ENCODE measurements at regions not wholly inside any gene's neighbourhood (a gene's known extent, or its start where the extent isn't known, plus 50 kb on each side); places are given as distances from the start of the nearest gene placed in this dataset.

- ChIA-PET POLR2A (no interaction called here), CTCF (no interaction called here)
- no peak overlapping the region for H3K4me3 ChIP-seq (ENCODE audit: low read depth, low read length)
- no peaks in the 10 kb centered on the region for H3K36me3 Mint-ChIP-seq (ENCODE audit: insufficient read depth, unreplicated experiment)
- no peaks in the 10 kb centered on the region for H3K27me3 ChIP-seq (replicated peaks; ENCODE audit: control insufficient read depth, insufficient read depth, low read length)
- H3K4me1 ChIP-seq: peaks cover 12% of the 10 kb centered on the region
- H3K36me3 ChIP-seq (ENCODE audit: control insufficient read depth, insufficient read depth, low read length): no peaks in the 10 kb centered on the region
- intact Hi-C loops (cut with micrococcal nuclease; ENCODE audit: unreplicated experiment): no loop called here
- H3K4me1 Mint-ChIP-seq (ENCODE audit: low read depth, unreplicated experiment): peaks cover 19% of the 10 kb centered on the region
- H3K27ac Mint-ChIP-seq (ENCODE audit: unreplicated experiment): no peak overlapping the region
- no peaks in the 10 kb centered on the region for H3K27me3 Mint-ChIP-seq (ENCODE audit: insufficient read depth, unreplicated experiment)
- peaks cover 23% of the 10 kb centered on the region for H3K9me3 Mint-ChIP-seq (ENCODE audit: unreplicated experiment)
- no peak for DNase-seq
- H3K9me3 ChIP-seq: 0 out of 2 replicates have a peak, but pooled peaks cover 3% of the 10 kb centered on the region
- H3K4me3 Mint-ChIP-seq (ENCODE audit: unreplicated experiment): no peak overlapping the region
- BruUV-seq (replicated peaks): no TSS peak
- TF ChIP-seq CTCF (IDR thresholded peaks at IDR 0.05; ENCODE audit: insufficient read depth in 1 of 2, low read depth in 1 of 2, low read length in 1 of 2, severe bottlenecking in 1 of 2, unreplicated experiment in 1 of 2): no peak
Measured at GRCh38 chr1:168979276-168979675, 127.2 kb upstream of the ATP1B1 start.

GRCh38 chr1:168980180-168980579, 126.3 kb upstream of the ATP1B1 start:
- ChIA-PET CTCF (no interaction called here), POLR2A (no interaction called here)
- BruUV-seq (replicated peaks): no TSS peak

GRCh38 chr1:168980656-168981055, 125.8 kb upstream of the ATP1B1 start:
- TF ChIP-seq CTCF (IDR thresholded peaks at IDR 0.05; ENCODE audit: insufficient read depth in 1 of 2, low read depth in 1 of 2, low read length in 1 of 2, severe bottlenecking in 1 of 2, unreplicated experiment in 1 of 2): no peak
- no TSS peak for BruUV-seq (replicated peaks)
- no peaks in the 10 kb centered on the region for H3K36me3 Mint-ChIP-seq (ENCODE audit: insufficient read depth, unreplicated experiment)
- H3K27ac Mint-ChIP-seq (ENCODE audit: unreplicated experiment): no peak overlapping the region
- no peaks in the 10 kb centered on the region for H3K36me3 ChIP-seq (ENCODE audit: control insufficient read depth, insufficient read depth, low read length)
- H3K4me3 Mint-ChIP-seq (ENCODE audit: unreplicated experiment): no peak overlapping the region
- intact Hi-C loops (cut with micrococcal nuclease; ENCODE audit: unreplicated experiment): loop anchor here (10.0 kb wide), 1 partner anchor 376 kb away; no protein-coding TSS in a partner anchor
- POLR2A ChIA-PET: no interaction called here
- no peak for DNase-seq
- no peaks in the 10 kb centered on the region for H3K27me3 ChIP-seq (replicated peaks; ENCODE audit: control insufficient read depth, insufficient read depth, low read length)
- no peaks in the 10 kb centered on the region for H3K27me3 Mint-ChIP-seq (ENCODE audit: insufficient read depth, unreplicated experiment)
- H3K9me3 ChIP-seq: 0 out of 2 replicates have a peak, but pooled peaks cover 3% of the 10 kb centered on the region
- CTCF ChIA-PET: no interaction called here
- H3K4me3 ChIP-seq (ENCODE audit: low read depth, low read length): no peak overlapping the region
- peaks cover 25% of the 10 kb centered on the region for H3K4me1 Mint-ChIP-seq (ENCODE audit: low read depth, unreplicated experiment)
- H3K4me1 ChIP-seq: peaks cover 8% of the 10 kb centered on the region
- peaks cover 23% of the 10 kb centered on the region for H3K9me3 Mint-ChIP-seq (ENCODE audit: unreplicated experiment)

More at GRCh38 chr1:168980180-168980579, 126.3 kb upstream of the ATP1B1 start:
- no peak for DNase-seq
- H3K4me3 Mint-ChIP-seq (ENCODE audit: unreplicated experiment): no peak overlapping the region
- Histone ChIP-seq H3K4me3 (ENCODE audit: low read depth, low read length) (no peak overlapping the region), H3K36me3 (ENCODE audit: control insufficient read depth, insufficient read depth, low read length) (no peaks in the 10 kb centered on the region), H3K9me3 (0 out of 2 replicates have a peak, but pooled peaks cover 3% of the 10 kb centered on the region), H3K4me1 (peaks cover 8% of the 10 kb centered on the region), H3K27me3 (replicated peaks; ENCODE audit: control insufficient read depth, insufficient read depth, low read length) (no peaks in the 10 kb centered on the region)
- TF ChIP-seq CTCF (IDR thresholded peaks at IDR 0.05; ENCODE audit: insufficient read depth in 1 of 2, low read depth in 1 of 2, low read length in 1 of 2, severe bottlenecking in 1 of 2, unreplicated experiment in 1 of 2): no peak
- H3K36me3 Mint-ChIP-seq (ENCODE audit: insufficient read depth, unreplicated experiment): no peaks in the 10 kb centered on the region
- intact Hi-C loops (cut with micrococcal nuclease; ENCODE audit: unreplicated experiment): loop anchor here (10.0 kb wide), 1 partner anchor 375 kb away; no protein-coding TSS in a partner anchor
- peaks cover 23% of the 10 kb centered on the region for H3K9me3 Mint-ChIP-seq (ENCODE audit: unreplicated experiment)
- H3K27me3 Mint-ChIP-seq (ENCODE audit: insufficient read depth, unreplicated experiment): no peaks in the 10 kb centered on the region
- peaks cover 25% of the 10 kb centered on the region for H3K4me1 Mint-ChIP-seq (ENCODE audit: low read depth, unreplicated experiment)
- H3K27ac Mint-ChIP-seq (ENCODE audit: unreplicated experiment): no peak overlapping the region

Data from Caco-2 (cell line).